ENCODE measurements at regions not wholly inside any gene's neighbourhood (a gene's known extent, or its start where the extent isn't known, plus 50 kb on each side); places are given as distances from the start of the nearest gene placed in this dataset.
"Not testable (repeated sequence)": the region's sequence is repeated elsewhere in the genome, so short reads cannot be mapped to it uniquely, and the experiment has no call there.

GRCh38 chr18:22753130-22753831 is 179.8 kb upstream of the RBBP8 start:
- DNase-seq, result peak; percentile 29

- DNase-seq, result not testable (repeated sequence)
Observed at GRCh38 chr18:22764005-22764404, 169.1 kb upstream of the RBBP8 start.

GRCh38 chr18:22765896-22766295 is 167.2 kb upstream of the RBBP8 start:
- DNase-seq, result no peak

- DNase-seq, result no peak
Observed at GRCh38 chr18:22767653-22768052, 165.5 kb upstream of the RBBP8 start.

- no peak for DNase-seq
Observed at GRCh38 chr18:22773944-22774343, 159.2 kb upstream of the RBBP8 start.

- DNase-seq, result peak; percentile 20
Observed at GRCh38 chr18:22778996-22779395, 154.1 kb upstream of the RBBP8 start.

GRCh38 chr18:22783245-22783644 is 149.9 kb upstream of the RBBP8 start:
- DNase-seq, result no peak

GRCh38 chr18:22783662-22784076 is 149.5 kb upstream of the RBBP8 start:
- no peak for DNase-seq

- DNase-seq, result no peak
Observed at GRCh38 chr18:22789052-22789451, 144.1 kb upstream of the RBBP8 start.

GRCh38 chr18:22789600-22789999 is 143.5 kb upstream of the RBBP8 start:
- DNase-seq, result no peak

- DNase-seq, result peak; percentile 26
Observed at GRCh38 chr18:22790545-22791309, 142.4 kb upstream of the RBBP8 start.

- no peak for DNase-seq
Observed at GRCh38 chr18:22791310-22791610, 141.9 kb upstream of the RBBP8 start.

GRCh38 chr18:22796113-22796512 is 137.0 kb upstream of the RBBP8 start:
- no peak for DNase-seq

GRCh38 chr18:22800551-22800951 is 132.6 kb upstream of the RBBP8 start:
- no peak for DNase-seq

GRCh38 chr18:22813648-22814328 is 119.3 kb upstream of the RBBP8 start:
- DNase-seq, result peak; percentile 26

- DNase-seq, result no peak
Observed at GRCh38 chr18:22814329-22814703, 118.8 kb upstream of the RBBP8 start.

- DNase-seq, result peak; percentile 70
Observed at GRCh38 chr18:22816266-22817176, 116.6 kb upstream of the RBBP8 start.

- DNase-seq, result no peak
Observed at GRCh38 chr18:22817844-22818243, 115.3 kb upstream of the RBBP8 start.

GRCh38 chr18:22822024-22822423 is 111.1 kb upstream of the RBBP8 start:
- DNase-seq, result no peak

- no peak for DNase-seq
Observed at GRCh38 chr18:22822841-22823508, 110.2 kb upstream of the RBBP8 start.

- no peak for DNase-seq
Observed at GRCh38 chr18:22826726-22827125, 106.4 kb upstream of the RBBP8 start.

GRCh38 chr18:22827216-22827615 is 105.9 kb upstream of the RBBP8 start:
- DNase-seq, result no peak
